GM12892 (cell line): ENCODE measurements at regions not wholly inside any gene's neighbourhood (a gene's known extent, or its start where the extent isn't known, plus 50 kb on each side); places are given as distances from the start of the nearest gene placed in this dataset.

Experiments used
- DNase-seq: peaks from one replicate; pipeline ENCODE4 v3.0.0; 2011; ENCODE audit not compliant: insufficient read length
- FAIRE-seq: peaks from 2 replicates; lab custom pipeline; 2011; peaks lifted over from hg19 to GRCh38; lab: Jason Lieb, UNC
- POLR2A ChIP-seq: IDR thresholded peaks from 2 replicates; pipeline ENCODE4 v1.6.1; 2011; ENCODE audit warnings: low read depth, low read length, control low read depth
- POLR2AphosphoS5 ChIP-seq: IDR thresholded peaks from 2 replicates; pipeline ENCODE4 v1.6.1; 2011; ENCODE audit warnings: low read depth, low read length, control low read depth
- TAF1 ChIP-seq: IDR thresholded peaks from 2 replicates; pipeline ENCODE4 v1.6.1; 2011; ENCODE audit warnings: low read depth, mild to moderate bottlenecking, control low read depth, low read length, borderline replicate concordance

DNA sequence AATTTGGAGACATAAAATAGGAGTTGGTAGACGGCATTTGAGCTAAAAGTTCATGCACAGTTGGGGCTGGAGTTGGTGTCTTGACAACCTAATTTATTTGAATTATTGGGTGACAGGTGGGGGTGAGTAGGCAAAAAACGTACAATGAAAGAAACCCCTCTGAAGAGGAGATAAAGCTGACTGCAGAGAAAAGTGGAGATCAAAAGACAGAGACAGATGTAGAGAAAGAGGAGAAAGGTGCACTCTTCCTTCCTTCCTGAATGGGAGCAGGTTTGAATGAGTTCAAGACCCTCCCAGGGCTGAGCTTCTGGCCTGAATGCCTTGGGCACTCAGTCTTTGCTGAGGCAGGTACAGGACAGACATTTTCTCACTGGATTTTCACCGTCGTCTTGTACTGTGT, 284.3 kb downstream of the DHX35 start:
- no peak for FAIRE-seq

DNA sequence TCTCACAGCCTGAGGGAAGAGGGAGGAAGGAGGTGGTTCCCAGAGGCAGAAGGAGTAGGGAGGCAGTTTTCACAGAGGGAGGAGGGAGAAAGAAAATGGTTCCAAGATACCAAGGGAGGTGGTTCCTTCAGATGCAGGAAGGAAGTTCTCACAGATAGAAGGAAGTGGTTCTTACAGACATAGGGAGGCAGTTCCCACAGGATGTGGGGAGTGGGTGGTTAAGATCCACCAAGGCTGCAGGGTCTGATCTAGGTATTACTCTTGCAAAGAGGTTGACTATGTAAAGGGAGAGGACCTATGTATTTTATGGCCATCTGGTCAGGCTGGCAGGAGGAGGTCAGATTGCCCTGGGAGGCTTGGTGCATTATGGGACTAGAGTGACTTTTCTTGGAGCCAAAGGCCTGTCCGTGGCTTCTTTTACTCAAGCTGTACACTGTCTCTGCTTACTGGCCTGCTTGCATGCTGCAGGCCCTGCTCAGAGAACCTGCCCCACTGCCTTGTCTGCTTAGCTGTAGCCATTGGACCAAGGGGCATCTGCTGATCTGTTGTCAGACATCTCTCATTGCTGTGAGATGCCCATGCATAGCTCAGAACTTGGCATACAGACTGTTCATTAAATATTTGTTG, 283.7 kb downstream of the DHX35 start:
- DNase-seq = no peak
- FAIRE-seq = no peak
- no peak for TF ChIP-seq POLR2AphosphoS5
- TF ChIP-seq POLR2A = no peak
- TF ChIP-seq TAF1 = no peak

More for the DNA sequence above, 284.3 kb downstream of the DHX35 start:
- no peak for TF ChIP-seq POLR2A
- no peak for TF ChIP-seq TAF1
- TF ChIP-seq POLR2AphosphoS5 = no peak
- no peak for DNase-seq

DNA sequence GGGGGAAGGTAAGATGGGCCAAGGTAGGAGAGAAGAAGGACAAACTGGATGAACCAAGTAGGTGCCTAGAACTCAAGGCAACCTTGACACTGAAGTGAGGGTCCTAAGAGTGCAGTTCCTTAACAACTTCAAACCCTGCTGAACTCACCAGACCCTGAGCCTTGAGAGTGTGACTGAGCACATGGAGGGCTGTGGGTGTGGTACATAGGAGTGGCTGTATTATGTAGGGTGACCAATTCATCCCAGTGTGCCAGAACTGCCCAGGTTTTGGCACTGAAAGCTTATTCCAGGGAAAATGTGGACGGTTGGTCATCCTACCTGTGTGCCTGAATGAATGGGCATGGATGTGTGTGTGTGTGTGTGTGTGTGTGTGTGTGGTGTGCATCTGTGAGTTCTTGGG, 281.8 kb downstream of the DHX35 start:
- no peak for TF ChIP-seq TAF1
- TF ChIP-seq POLR2A = no peak
- TF ChIP-seq POLR2AphosphoS5 = no peak
- no peak for FAIRE-seq
- DNase-seq = no peak

DNA sequence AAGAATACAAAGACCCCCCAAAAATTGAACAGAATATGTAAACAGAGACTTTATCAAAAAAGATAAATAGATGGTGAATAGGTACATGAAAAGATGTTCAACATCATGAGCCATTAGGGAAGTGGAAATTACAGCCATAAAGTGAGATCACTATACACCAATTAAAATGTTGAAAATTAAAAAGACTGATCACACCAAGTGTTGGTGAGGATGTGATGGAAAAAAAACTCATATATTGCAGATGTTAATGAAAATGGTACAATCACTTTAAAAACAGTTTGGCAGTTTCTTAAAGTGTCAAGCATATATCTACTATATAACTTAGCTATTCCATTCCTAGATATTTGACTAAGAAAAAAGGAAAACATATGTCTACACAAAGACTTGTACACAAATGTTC, 280.5 kb downstream of the DHX35 start:
- TF ChIP-seq POLR2A = no peak
- no peak for TF ChIP-seq TAF1
- no peak for TF ChIP-seq POLR2AphosphoS5
- no peak for DNase-seq
- FAIRE-seq = no peak

DNA sequence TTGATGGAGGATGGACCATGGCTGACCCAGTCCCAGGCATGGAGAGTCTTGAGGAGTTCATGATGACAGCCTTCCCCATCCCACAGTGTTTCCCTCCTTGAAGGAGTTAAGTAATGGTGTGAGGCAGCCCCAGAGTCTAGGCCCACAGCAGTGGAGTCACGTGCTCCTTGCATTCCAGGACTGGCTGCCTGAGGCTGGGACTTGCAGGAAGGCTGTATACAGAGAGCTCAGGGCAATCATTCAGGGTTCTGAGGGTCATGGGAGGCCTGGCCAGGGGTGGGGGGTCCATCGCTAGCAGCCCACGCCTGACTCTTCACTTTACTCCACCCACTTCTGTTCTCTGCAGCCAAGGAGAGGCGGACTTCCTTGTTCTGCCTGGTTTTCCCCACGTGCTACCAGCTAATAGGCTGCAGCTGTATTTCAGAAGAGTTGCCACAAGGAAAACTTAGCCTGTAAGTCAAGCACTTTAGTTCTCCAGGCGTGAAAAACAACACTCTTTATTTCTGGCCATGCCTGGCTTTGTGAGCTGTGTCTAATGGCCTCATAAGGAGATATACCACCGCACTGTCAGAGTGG, 272.5 kb downstream of the DHX35 start:
- no peak for DNase-seq
- no peak for FAIRE-seq
- no peak for TF ChIP-seq POLR2A
- no peak for TF ChIP-seq TAF1
- no peak for TF ChIP-seq POLR2AphosphoS5

DNA sequence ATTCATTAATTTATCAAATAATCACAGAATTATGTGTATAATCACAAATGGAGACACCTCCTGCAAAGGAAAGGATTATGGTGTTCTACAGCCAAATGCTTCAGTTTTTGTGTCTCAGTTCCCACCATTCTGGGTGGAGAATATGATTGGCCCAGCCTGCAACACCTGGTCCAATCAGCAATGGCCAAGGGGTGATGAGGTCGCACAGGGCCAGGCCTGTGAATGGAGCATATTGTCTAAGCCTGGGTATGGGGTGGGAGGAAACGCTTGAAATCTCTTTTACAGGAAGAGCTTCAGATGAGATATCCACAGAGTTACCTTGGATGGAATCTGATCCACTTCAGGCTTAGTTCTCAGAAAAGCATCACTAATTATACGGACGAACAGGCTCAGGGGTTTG, 271.6 kb downstream of the DHX35 start:
- TF ChIP-seq POLR2A (no peak), POLR2AphosphoS5 (no peak), TAF1 (no peak)
- DNase-seq = no peak
- no peak for FAIRE-seq

DNA sequence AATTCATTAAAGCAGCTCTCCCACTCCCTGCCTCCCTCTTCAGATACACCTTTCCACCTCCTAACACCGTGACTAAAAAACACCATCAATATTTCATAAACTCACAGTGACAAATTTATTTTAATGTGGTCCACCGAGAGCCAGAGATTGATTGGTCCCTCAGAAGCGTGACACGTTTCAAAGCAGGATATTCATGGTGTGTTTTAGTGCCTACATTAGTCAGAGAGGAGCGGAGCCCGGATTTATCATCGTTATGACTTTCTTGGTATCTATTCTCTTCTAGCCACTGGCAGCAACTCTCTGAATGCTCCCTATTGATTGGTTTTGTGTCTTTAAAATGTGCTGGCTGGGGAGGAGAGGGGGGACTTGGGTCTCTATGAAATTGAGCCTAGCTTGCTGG, 265.3 kb downstream of the DHX35 start:
- DNase-seq = no peak
- no peak for FAIRE-seq
- no peak for TF ChIP-seq POLR2A
- no peak for TF ChIP-seq POLR2AphosphoS5
- TF ChIP-seq TAF1 = no peak

DNA sequence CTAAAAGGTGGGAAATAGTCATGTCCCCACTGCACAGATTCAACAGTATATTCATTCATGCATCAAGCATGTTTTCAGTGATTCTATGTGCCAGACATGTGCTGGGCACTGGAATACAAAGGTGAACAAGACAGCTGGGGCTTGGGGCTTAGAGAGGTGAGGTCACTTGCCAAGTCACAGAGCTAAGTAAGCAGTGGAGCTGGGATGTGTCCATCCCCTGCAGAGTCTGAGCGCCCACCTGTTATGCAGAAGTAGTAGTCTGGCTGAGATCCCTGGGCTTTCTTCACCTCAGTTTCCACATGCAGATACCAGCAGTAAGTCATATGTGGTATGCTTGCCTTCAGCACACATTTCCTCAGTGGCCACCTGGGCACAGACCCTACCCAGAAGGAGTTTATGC, 263.8 kb downstream of the DHX35 start:
- DNase-seq = no peak
- no peak for TF ChIP-seq TAF1
- TF ChIP-seq POLR2AphosphoS5 = no peak
- no peak for TF ChIP-seq POLR2A
- FAIRE-seq = no peak

DNA sequence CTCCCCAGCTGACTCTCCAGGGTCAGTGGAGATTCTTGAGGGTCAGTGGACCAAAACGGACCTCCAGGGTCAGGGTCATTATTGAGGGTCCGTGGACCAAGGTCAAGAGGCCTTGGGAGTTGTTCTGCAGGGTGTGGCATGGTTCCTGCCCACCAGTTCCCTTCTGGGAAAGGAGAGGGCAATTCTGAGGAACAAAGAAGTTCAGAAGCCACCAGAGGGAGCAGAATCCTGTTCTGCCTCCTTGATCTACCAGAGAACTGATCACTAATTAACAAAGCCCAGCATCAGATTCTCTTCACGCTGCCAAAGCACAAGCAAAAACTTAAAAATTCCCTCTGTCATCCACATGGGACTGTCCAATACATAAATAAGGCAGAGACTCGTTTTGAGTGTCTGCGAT, 263.4 kb downstream of the DHX35 start:
- FAIRE-seq (no peak), DNase-seq (no peak)
- TF ChIP-seq POLR2AphosphoS5 = no peak
- no peak for TF ChIP-seq TAF1
- TF ChIP-seq POLR2A = no peak

DNA sequence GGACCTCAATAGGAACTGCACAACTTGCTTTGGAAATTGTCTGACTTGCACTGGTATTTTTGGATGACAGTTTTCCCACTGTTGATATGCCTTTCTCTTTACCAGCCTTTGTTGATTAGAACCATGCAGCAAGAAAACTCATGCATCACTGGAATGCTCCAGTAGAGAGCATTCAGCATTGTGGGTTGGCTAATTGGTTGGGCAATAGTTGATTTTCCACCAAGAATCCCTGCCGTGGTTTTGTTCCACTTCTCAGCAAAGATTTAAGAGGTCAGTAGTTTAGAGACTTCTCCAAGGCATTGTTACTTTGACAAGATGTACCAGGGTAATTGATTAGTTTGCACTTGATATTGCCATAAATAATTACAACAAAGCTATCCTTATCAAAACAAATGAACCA, 260.0 kb downstream of the DHX35 start:
- FAIRE-seq (no peak), DNase-seq (no peak)
- no peak for TF ChIP-seq POLR2AphosphoS5
- no peak for TF ChIP-seq POLR2A
- TF ChIP-seq TAF1 = no peak

DNA sequence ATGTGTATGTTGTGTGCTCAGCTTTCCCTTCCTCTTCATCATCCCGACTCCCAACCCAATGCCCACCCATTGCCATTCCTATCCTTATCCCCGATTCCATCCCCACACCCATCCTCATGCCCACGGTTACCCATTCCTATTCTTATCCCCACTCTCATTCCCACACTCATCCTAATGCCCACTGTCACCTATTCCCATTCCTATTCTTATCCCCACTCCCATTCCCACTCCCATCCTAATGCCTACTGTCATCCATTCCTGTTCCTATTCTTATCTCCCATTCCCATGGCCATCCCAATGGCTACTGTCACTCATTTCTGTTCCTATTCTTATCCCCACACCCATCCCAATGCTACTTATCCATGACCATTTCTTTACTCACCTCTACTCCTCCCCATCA, 254.1 kb downstream of the DHX35 start:
- no peak for FAIRE-seq
- no peak for DNase-seq
- TF ChIP-seq POLR2AphosphoS5 (no peak), TAF1 (no peak), POLR2A (no peak)

DNA sequence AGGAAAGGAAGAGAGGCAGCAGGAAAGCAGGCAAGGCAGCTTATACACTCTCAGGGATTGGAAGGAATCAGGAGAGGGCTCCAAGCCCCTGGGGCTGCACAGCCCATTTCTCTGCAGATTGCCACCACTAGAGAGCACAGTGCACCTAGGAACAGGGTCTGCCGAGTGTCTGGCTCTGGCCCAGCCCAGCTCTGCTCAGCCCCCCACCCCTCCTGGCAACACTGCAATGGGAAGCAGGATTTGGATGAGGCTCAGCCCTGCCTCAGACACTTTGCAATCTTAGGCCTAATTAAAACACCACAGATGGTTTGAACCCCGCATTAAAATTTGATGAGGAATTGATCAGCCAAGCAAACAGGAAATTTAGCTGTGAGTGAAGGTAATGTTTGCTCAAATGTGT, 252.7 kb downstream of the DHX35 start:
- FAIRE-seq = no peak
- TF ChIP-seq POLR2A (no peak), TAF1 (no peak), POLR2AphosphoS5 (no peak)
- no peak for DNase-seq
